ENCODE measurements at regions not wholly inside any gene's neighbourhood (a gene's known extent, or its start where the extent isn't known, plus 50 kb on each side); places are given as distances from the start of the nearest gene placed in this dataset.

DNA sequence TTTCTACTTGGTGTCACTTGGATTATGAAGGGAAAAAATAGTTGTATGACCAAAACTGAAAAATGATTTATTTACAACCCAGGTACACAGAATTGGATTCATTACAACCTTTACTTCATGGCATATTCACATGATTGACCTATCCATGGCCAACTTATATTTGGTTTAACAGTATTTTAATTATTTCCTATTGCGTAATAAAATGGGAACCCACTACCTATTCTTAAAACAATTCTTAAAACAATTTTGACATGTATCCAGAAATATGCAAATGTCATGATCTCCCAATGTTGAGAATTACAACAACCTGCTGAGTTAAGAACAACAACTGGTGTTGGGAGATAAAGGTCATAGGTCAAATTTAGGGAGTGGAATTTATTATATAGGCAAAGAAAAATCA, 54.8 kb upstream of the DDX53 start:
- no peak for DNase-seq (ENCODE audit: low read depth)
- no peak overlapping the region for H3K4me3 ChIP-seq (ENCODE audit: low read depth, low read length)
